ENCODE measurements at regions not wholly inside any gene's neighbourhood (a gene's known extent, or its start where the extent isn't known, plus 50 kb on each side); places are given as distances from the start of the nearest gene placed in this dataset.

- Mint-ChIP-seq H3K36me3 (no peaks in the 10 kb centered on the region), H3K27me3 (ENCODE audit: low read depth) (no peaks in the 10 kb centered on the region), H3K4me3 (no peak overlapping the region), H3K27ac (no peak overlapping the region), H3K9me3 (no peaks in the 10 kb centered on the region), H3K4me1 (peaks cover 5% of the 10 kb centered on the region)
- ChIA-PET POLR2A (no interaction called here), CTCF (no interaction called here)
- ATAC-seq: peak; percentile 36
- no peak for DNase-seq (ENCODE audit: low spot score)
- 0 out of 2 replicates have a peak, but pooled peaks have one; percentile 27 for TF ChIP-seq GABPB1 (CRISPR knock-in tag; IDR thresholded peaks at IDR 0.05)
- TF ChIP-seq ZNF425 (CRISPR knock-in tag; conservative IDR thresholded peaks at IDR 0.05): no peak
These were observed 56.7 kb upstream of the PALMD start for GRCh38 chr1:99589186-99589636.

- TF ChIP-seq ESRRA (CRISPR knock-in tag; IDR thresholded peaks at IDR 0.05; ENCODE audit: borderline replicate concordance) (no peak), ZMAT4 (CRISPR knock-in tag; IDR thresholded peaks at IDR 0.05) (no peak), USF2 (CRISPR knock-in tag; IDR thresholded peaks at IDR 0.05) (no peak)
- H3K27ac Mint-ChIP-seq: no peak overlapping the region
- POLR2A ChIA-PET: no interaction called here
- no peaks in the 10 kb centered on the region for H3K36me3 Mint-ChIP-seq
- ATAC-seq (no peak), DNase-seq (ENCODE audit: low spot score) (no peak)
- no peaks in the 10 kb centered on the region for H3K27me3 Mint-ChIP-seq (ENCODE audit: low read depth)
- no peak overlapping the region for H3K4me3 Mint-ChIP-seq
- no peaks in the 10 kb centered on the region for H3K9me3 Mint-ChIP-seq
- CTCF ChIA-PET: no interaction called here
- H3K4me1 Mint-ChIP-seq: peaks cover 5% of the 10 kb centered on the region
These were observed 55.2 kb upstream of the PALMD start for GRCh38 chr1:99590578-99591209.

- DNase-seq (ENCODE audit: low spot score) (no peak), ATAC-seq (no peak)
- POLR2A ChIA-PET: no interaction called here
- Mint-ChIP-seq H3K4me1 (peaks cover 5% of the 10 kb centered on the region), H3K27ac (no peak overlapping the region), H3K4me3 (no peak overlapping the region), H3K27me3 (ENCODE audit: low read depth) (no peaks in the 10 kb centered on the region), H3K9me3 (peaks cover 2% of the 10 kb centered on the region), H3K36me3 (no peaks in the 10 kb centered on the region)
- TF ChIP-seq HMGA2 (CRISPR knock-in tag; IDR thresholded peaks at IDR 0.05) (no peak), NR1H2 (CRISPR knock-in tag; IDR thresholded peaks at IDR 0.05) (no peak), AR (CRISPR knock-in tag; IDR thresholded peaks at IDR 0.05) (no peak), ZNF121 (CRISPR knock-in tag; IDR thresholded peaks at IDR 0.05) (no peak), IRF2 (CRISPR knock-in tag; IDR thresholded peaks at IDR 0.05; ENCODE audit: borderline replicate concordance, low read depth) (no peak)
- CTCF ChIA-PET: no interaction called here
These were observed 54.0 kb upstream of the PALMD start for GRCh38 chr1:99591886-99592285.

- Mint-ChIP-seq H3K4me1 (peaks cover 3% of the 10 kb centered on the region), H3K27ac (no peak overlapping the region), H3K9me3 (peaks cover 8% of the 10 kb centered on the region), H3K4me3 (no peak overlapping the region), H3K27me3 (ENCODE audit: low read depth) (no peaks in the 10 kb centered on the region), H3K36me3 (no peaks in the 10 kb centered on the region)
- TF ChIP-seq TEAD1 (CRISPR knock-in tag; IDR thresholded peaks at IDR 0.05) (no peak), ARID4B (CRISPR knock-in tag; IDR thresholded peaks at IDR 0.05; ENCODE audit: borderline replicate concordance) (no peak), IRF1 (CRISPR knock-in tag; IDR thresholded peaks at IDR 0.05) (no peak)
- ChIA-PET POLR2A (interaction anchor here (0.5 kb wide), 1 partner anchor 770 kb away, joined by 3 read pairs; no protein-coding TSS in a partner anchor), CTCF (no interaction called here)
- ATAC-seq: no peak
- DNase-seq (ENCODE audit: low spot score): no peak
These were observed 51.7 kb upstream of the PALMD start for GRCh38 chr1:99594205-99594604.

Data from WTC11 (cell line).